HG03045 (cell line): ENCODE measurements at regions not wholly inside any gene's neighbourhood (a gene's known extent, or its start where the extent isn't known, plus 50 kb on each side); places are given as distances from the start of the nearest gene placed in this dataset.
"Not testable (repeated sequence)": the region's sequence is repeated elsewhere in the genome, so short reads cannot be mapped to it uniquely, and the experiment has no call there.

Source experiments
- ATAC-seq: cut with Tn5 transposase; IDR thresholded peaks from one replicate; pipeline ENCODE4 v1.9.1; 2021; ENCODE audit warnings: mild to moderate bottlenecking, moderate library complexity; ENCODE audit not compliant: unreplicated experiment

- no peak for ATAC-seq
Measured at GRCh38 chr4:84232309-84233095, 266.6 kb downstream of the NKX6-1 start.

- ATAC-seq, result no peak
Measured at GRCh38 chr4:84231539-84232055, 267.5 kb downstream of the NKX6-1 start.

GRCh38 chr4:84224522-84224921 is 274.6 kb downstream of the NKX6-1 start:
- ATAC-seq, result no peak

GRCh38 chr4:84221704-84222103 is 277.4 kb downstream of the NKX6-1 start:
- no peak for ATAC-seq

- ATAC-seq, result no peak
Measured at GRCh38 chr4:84220990-84221389, 278.1 kb downstream of the NKX6-1 start.

GRCh38 chr4:84219656-84220055 is 279.4 kb downstream of the NKX6-1 start:
- ATAC-seq, result no peak

GRCh38 chr4:84218031-84218430 is 281.1 kb downstream of the NKX6-1 start:
- ATAC-seq, result no peak

- no peak for ATAC-seq
Measured at GRCh38 chr4:84215217-84215616, 283.9 kb downstream of the NKX6-1 start.

- not testable (repeated sequence) for ATAC-seq
Measured at GRCh38 chr4:84206226-84206625, 292.9 kb downstream of the NKX6-1 start.

GRCh38 chr4:84189144-84189543 is 309.9 kb downstream of the NKX6-1 start:
- no peak for ATAC-seq

- ATAC-seq, result no peak
Measured at GRCh38 chr4:84179409-84179808, 319.7 kb downstream of the NKX6-1 start.

GRCh38 chr4:84177831-84178542 is 321.1 kb downstream of the NKX6-1 start:
- no peak for ATAC-seq

GRCh38 chr4:84176016-84176415 is 323.1 kb downstream of the NKX6-1 start:
- no peak for ATAC-seq

GRCh38 chr4:84171871-84172270 is 327.2 kb downstream of the NKX6-1 start:
- ATAC-seq, result no peak

- ATAC-seq, result no peak
Measured at GRCh38 chr4:84167564-84167963, 331.5 kb downstream of the NKX6-1 start.

GRCh38 chr4:84167093-84167492 is 332.0 kb downstream of the NKX6-1 start:
- no peak for ATAC-seq

- ATAC-seq, result no peak
Measured at GRCh38 chr4:84166486-84166885, 332.6 kb downstream of the NKX6-1 start.

GRCh38 chr4:84164201-84164600 is 334.9 kb downstream of the NKX6-1 start:
- ATAC-seq, result no peak

- ATAC-seq, result no peak
Measured at GRCh38 chr4:84159762-84160161, 339.3 kb downstream of the NKX6-1 start.

GRCh38 chr4:84158670-84159069 is 340.4 kb downstream of the NKX6-1 start:
- ATAC-seq, result no peak

- no peak for ATAC-seq
Measured at GRCh38 chr4:84151574-84151973, 347.5 kb downstream of the NKX6-1 start.

- ATAC-seq, result no peak
Measured at GRCh38 chr4:84150177-84150576, 348.9 kb downstream of the NKX6-1 start.
